Hepatocyte (in vitro differentiated cells): ENCODE measurements at regions not wholly inside any gene's neighbourhood (a gene's known extent, or its start where the extent isn't known, plus 50 kb on each side); places are given as distances from the start of the nearest gene placed in this dataset.

Experiments
- DNase-seq: peaks from one replicate; pipeline ENCODE4 v3.0.0-alpha.2; 2016; ENCODE audit warnings: low spot score
- H2AFZ ChIP-seq: fragments of 200-600 bp; sonication (generic); 2 replicates; pipeline ENCODE4 v1.6.0; 2016; ENCODE audit warnings: antibody characterized with exemption, mild to moderate bottlenecking
- H3K27ac ChIP-seq: fragments of 200-600 bp; sonication (generic); 2 replicates; pipeline ENCODE4 v1.5.1; 2016; ENCODE audit warnings: mild to moderate bottlenecking
- H3K27me3 ChIP-seq: fragments of 200-600 bp; sonication (generic); 2 replicates; pipeline ENCODE4 v1.6.1; 2016
- H3K36me3 ChIP-seq: fragments of 200-600 bp; sonication (generic); replicated peaks from 2 replicates; pipeline ENCODE4 v1.5.1; 2016; ENCODE audit warnings: low read depth; ENCODE audit not compliant: insufficient read depth
- H3K4me1 ChIP-seq: fragments of 200-600 bp; sonication (generic); 2 replicates; pipeline ENCODE4 v1.5.1; 2016; ENCODE audit warnings: mild to moderate bottlenecking, moderate library complexity; ENCODE audit not compliant: insufficient read depth
- H3K4me2 ChIP-seq: fragments of 200-600 bp; sonication (generic); 2 replicates; pipeline ENCODE4 v1.6.0; 2016
- H3K4me3 ChIP-seq: fragments of 200-600 bp; sonication (generic); 2 replicates; pipeline ENCODE4 v1.5.1; 2016; ENCODE audit warnings: mild to moderate bottlenecking
- H3K79me2 ChIP-seq: fragments of 200-600 bp; sonication (generic); 2 replicates; pipeline ENCODE4 v1.6.0; 2017; ENCODE audit warnings: mild to moderate bottlenecking
- H3K9me2 ChIP-seq: fragments of 200-600 bp; sonication (generic); replicated peaks from 2 replicates; pipeline ENCODE4 v1.6.0; 2017; ENCODE audit warnings: mild to moderate bottlenecking; ENCODE audit not compliant: insufficient read depth
- H3K9me3 ChIP-seq: fragments of 200-600 bp; sonication (generic); 2 replicates; pipeline ENCODE4 v1.5.1; 2016; ENCODE audit warnings: low read depth, mild to moderate bottlenecking
- H4K20me1 ChIP-seq: fragments of 200-600 bp; sonication (generic); 2 replicates; pipeline ENCODE4 v1.6.0; 2016; ENCODE audit warnings: mild to moderate bottlenecking; ENCODE audit not compliant: insufficient read depth, poor library complexity, severe bottlenecking
- EZH2 ChIP-seq: fragments of 200-600 bp; sonication (generic); IDR thresholded peaks from 2 replicates; pipeline ENCODE4 v1.6.1; 2016; ENCODE audit warnings: antibody characterized with exemption, mild to moderate bottlenecking, borderline replicate concordance
- EZH2phosphoT487 ChIP-seq: fragments of 200-600 bp; sonication (generic); IDR thresholded peaks from one replicate; pipeline ENCODE4 v1.6.1; 2018; ENCODE audit warnings: antibody characterized with exemption, mild to moderate bottlenecking, low read depth, moderate library complexity; ENCODE audit not compliant: unreplicated experiment, severe bottlenecking
- WGBS: methylation state at CpG from one replicate; pipeline ENCODE4 v1.1.6; 2016; ENCODE audit warnings: low lambda C conversion rate; ENCODE audit errors: missing lambda C conversion rate; 5-methylcytosine and 5-hydroxymethylcytosine counted together
- TF ChIP-seq, protein P1 (sequence below): fragments of 200-600 bp; sonication (generic); IDR thresholded peaks from 2 replicates; pipeline ENCODE4 v1.5.1; 2016; ENCODE audit warnings: antibody characterized with exemption, mild to moderate bottlenecking; ENCODE audit not compliant: poor library complexity

DNA sequence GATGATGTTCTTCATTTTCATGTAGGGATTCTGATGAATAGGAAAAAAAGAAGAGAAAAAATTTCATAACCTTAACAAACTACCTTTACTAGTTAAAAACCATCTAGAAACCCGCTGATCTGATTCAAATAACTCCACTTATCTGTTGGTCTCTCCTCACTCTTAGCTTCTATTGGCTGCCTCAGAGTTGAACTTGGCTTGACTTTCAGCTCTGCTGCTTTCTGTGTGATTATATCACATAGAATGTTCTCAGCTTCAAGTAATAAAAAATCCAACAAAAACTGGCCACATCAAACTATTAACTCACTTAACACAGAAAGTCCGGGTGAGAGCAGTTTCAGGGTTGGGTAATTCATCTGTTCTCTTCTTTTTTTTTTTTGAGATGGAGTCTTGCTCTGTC, 126.8 kb upstream of the RASGRP1 start:
- TF ChIP-seq EZH2, result no peak
- TF ChIP-seq, protein P1, sequence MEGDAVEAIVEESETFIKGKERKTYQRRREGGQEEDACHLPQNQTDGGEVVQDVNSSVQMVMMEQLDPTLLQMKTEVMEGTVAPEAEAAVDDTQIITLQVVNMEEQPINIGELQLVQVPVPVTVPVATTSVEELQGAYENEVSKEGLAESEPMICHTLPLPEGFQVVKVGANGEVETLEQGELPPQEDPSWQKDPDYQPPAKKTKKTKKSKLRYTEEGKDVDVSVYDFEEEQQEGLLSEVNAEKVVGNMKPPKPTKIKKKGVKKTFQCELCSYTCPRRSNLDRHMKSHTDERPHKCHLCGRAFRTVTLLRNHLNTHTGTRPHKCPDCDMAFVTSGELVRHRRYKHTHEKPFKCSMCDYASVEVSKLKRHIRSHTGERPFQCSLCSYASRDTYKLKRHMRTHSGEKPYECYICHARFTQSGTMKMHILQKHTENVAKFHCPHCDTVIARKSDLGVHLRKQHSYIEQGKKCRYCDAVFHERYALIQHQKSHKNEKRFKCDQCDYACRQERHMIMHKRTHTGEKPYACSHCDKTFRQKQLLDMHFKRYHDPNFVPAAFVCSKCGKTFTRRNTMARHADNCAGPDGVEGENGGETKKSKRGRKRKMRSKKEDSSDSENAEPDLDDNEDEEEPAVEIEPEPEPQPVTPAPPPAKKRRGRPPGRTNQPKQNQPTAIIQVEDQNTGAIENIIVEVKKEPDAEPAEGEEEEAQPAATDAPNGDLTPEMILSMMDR, result no peak
- TF ChIP-seq EZH2phosphoT487, result no peak

DNA sequence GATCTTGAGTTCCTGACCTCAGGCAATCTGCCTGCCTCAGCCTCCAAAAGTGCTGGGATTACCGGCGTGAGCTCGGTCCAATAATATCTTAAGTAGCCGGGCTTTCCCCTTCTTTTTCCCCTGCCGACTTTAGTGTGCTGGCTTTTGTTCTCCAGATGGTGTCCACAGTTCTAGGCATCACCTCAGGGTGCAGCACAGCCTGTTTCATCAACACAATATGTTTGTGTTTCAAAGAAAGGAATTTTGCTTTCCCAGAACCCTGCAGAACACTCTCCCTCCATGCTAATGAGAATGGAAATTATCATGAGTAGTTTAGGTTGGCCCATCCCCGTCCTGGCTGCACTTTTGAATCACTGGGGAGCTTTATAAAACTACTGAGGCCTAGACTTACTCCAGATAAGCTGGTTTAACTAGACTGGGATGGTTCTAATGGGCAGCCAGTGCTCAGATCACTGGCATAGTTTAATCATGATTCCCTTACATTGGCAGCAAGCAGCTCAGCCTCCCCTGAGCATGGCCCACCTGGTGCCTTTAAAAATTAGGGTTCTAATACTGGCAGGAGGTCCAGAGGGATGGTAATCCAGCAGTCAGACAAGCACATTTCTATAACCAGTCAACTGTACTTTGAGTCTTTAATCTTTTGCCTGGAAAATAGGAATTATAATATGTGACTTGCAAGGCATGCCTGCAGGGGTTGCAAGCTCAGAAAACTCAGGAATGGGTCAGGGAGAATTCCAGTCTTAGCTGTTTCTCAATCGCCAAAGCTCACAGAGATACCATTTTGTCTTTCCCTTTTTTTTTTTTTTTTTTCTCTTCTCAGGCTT, 127.6 kb upstream of the RASGRP1 start:
- Histone ChIP-seq H3K36me3 (no peaks in the 10 kb centered on the region), H3K9me3 (no peaks in the 10 kb centered on the region), H3K4me1 (no peaks in the 10 kb centered on the region), H3K79me2 (no peaks in the 10 kb centered on the region), H3K9me2 (no peaks in the 10 kb centered on the region), H3K27ac (no peak overlapping the region), H3K27me3 (no peaks in the 10 kb centered on the region), H3K4me2 (no peak overlapping the region), H2AFZ (no peak overlapping the region), H3K4me3 (no peak overlapping the region), H4K20me1 (no peaks in the 10 kb centered on the region)
- 73% methylated on average over 7 of the region's 7 CpGs for WGBS
- no peak for DNase-seq
- TF ChIP-seq EZH2, result no peak

More for the DNA sequence above, 126.8 kb upstream of the RASGRP1 start:
- no peak overlapping the region for H3K27ac ChIP-seq
- H3K36me3 ChIP-seq, result no peaks in the 10 kb centered on the region
- H3K9me2 ChIP-seq, result no peaks in the 10 kb centered on the region
- H2AFZ ChIP-seq, result no peak overlapping the region
- no peaks in the 10 kb centered on the region for H3K27me3 ChIP-seq
- WGBS, result 93% methylated on average over 2 of the region's 2 CpGs
- H4K20me1 ChIP-seq, result no peaks in the 10 kb centered on the region
- no peaks in the 10 kb centered on the region for H3K9me3 ChIP-seq
- H3K4me3 ChIP-seq, result no peak overlapping the region
- H3K4me1 ChIP-seq, result no peaks in the 10 kb centered on the region
- H3K4me2 ChIP-seq, result no peak overlapping the region
- no peaks in the 10 kb centered on the region for H3K79me2 ChIP-seq
- no peak for DNase-seq

DNA sequence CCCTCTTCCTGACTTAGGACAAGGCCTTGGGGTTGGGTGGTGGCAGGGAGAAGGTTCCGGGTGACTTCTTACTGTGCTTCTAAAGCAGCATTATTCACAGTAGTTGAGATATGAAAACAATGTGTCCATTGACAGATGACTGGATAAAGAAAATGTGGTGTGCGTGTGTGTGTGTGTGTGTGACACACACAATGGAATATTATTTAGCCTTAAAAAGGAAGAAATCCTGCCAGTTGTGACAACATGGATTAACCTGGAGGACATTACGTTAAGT, 128.1 kb upstream of the RASGRP1 start:
- 93% methylated on average over 3 of the region's 3 CpGs for WGBS
- H3K9me2 ChIP-seq, result no peaks in the 10 kb centered on the region
- no peak for DNase-seq
- no peaks in the 10 kb centered on the region for H3K79me2 ChIP-seq
- H3K27ac ChIP-seq, result no peak overlapping the region
- no peak overlapping the region for H3K4me3 ChIP-seq
- no peak overlapping the region for H3K4me2 ChIP-seq
- no peaks in the 10 kb centered on the region for H4K20me1 ChIP-seq
- no peaks in the 10 kb centered on the region for H3K9me3 ChIP-seq
- TF ChIP-seq, protein P1, result no peak
- TF ChIP-seq EZH2 (no peak), EZH2phosphoT487 (no peak)
- no peaks in the 10 kb centered on the region for H3K4me1 ChIP-seq
- no peak overlapping the region for H2AFZ ChIP-seq
- H3K27me3 ChIP-seq, result no peaks in the 10 kb centered on the region
- H3K36me3 ChIP-seq, result no peaks in the 10 kb centered on the region

DNA sequence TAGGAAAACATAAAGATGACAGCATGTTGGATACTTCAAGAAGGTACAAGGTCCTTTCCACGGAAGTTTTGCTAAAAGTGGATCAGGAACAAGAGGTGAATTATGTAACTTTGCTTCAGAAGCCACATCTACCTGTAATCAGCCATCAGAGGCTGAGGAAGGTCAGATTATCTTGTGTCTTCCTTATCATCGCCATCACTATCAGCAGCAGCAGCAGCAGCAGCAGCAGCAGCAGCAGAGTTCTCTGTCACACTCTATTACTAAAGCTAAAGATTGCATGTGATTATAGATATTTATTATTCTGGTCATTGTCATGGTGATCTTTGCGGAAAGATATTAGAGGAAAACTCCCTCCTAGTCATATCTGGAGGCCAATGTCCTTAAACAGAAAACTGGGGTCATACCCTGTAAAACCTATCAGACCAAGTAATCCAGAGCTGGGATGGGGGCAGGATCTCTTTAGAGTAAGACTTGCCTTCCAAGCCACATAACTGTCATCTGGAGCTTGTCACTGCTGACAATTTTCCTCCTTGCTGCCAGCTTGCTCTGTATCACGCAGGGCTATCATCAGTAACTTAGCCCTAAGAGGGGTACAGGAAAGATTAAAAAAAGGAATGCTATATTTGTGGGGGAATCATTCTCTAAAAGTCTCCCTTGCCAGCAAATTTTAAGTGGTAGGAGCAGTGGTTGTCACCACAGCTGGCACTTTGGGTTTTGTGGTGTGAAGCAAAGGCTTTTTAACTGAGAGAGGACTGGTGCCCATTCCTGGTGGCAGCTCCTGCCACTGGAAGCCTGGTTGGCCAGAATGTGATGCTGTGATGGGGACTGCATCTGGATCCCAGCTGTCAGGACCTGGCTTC, 130.9 kb upstream of the RASGRP1 start:
- H3K4me1 ChIP-seq, result no peaks in the 10 kb centered on the region
- H4K20me1 ChIP-seq, result no peaks in the 10 kb centered on the region
- WGBS, result 71% methylated on average over 4 of the region's 4 CpGs
- no peak overlapping the region for H3K4me2 ChIP-seq
- H3K27me3 ChIP-seq, result no peaks in the 10 kb centered on the region
- H2AFZ ChIP-seq, result no peak overlapping the region
- no peaks in the 10 kb centered on the region for H3K36me3 ChIP-seq
- no peak overlapping the region for H3K4me3 ChIP-seq
- no peaks in the 10 kb centered on the region for H3K9me2 ChIP-seq
- H3K9me3 ChIP-seq, result no peaks in the 10 kb centered on the region
- H3K79me2 ChIP-seq, result no peaks in the 10 kb centered on the region
- no peak for TF ChIP-seq EZH2
- TF ChIP-seq, protein P1, result no peak
- no peak for TF ChIP-seq EZH2phosphoT487
- no peak for DNase-seq
- H3K27ac ChIP-seq, result no peak overlapping the region
